ENCODE measurements at regions not wholly inside any gene's neighbourhood (a gene's known extent, or its start where the extent isn't known, plus 50 kb on each side); places are given as distances from the start of the nearest gene placed in this dataset.
"Not testable (repeated sequence)": the region's sequence is repeated elsewhere in the genome, so short reads cannot be mapped to it uniquely, and the experiment has no call there.

DNA sequence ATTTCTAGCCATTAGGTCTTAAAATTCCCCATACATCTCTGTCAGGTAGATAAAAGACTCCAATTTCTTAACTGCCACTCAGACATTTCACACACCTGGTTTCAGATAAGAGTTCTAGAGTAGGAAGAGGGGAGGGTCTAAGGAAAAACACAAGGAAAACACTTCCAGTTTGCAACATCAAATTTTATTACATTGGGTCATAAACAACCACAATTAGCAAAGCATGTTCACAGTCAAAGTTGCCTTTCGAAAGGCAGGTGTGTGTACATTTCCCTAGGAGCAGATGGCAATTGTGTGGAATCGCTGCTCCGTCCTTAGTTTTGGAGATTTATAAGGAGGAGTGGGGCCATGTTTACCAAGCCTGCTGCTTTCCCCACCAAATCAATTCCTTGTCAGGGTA is 120.8 kb downstream of the DMRT2 start:
- Mint-ChIP-seq H3K36me3 (ENCODE audit: insufficient read depth) (no peaks in the 10 kb centered on the region), H3K9me3 (peaks cover 21% of the 10 kb centered on the region), H3K27ac (ENCODE audit: low read depth) (no peak overlapping the region), H3K27me3 (peaks cover 28% of the 10 kb centered on the region), H3K4me1 (peaks cover 5% of the 10 kb centered on the region), H3K4me3 (no peak overlapping the region)
- ATAC-seq (replicated peaks; ENCODE audit: extremely low read depth, poor library complexity, severe bottlenecking) (no peak), DNase-seq (ENCODE audit: low spot score in 2 of 2) (no peak)

DNA sequence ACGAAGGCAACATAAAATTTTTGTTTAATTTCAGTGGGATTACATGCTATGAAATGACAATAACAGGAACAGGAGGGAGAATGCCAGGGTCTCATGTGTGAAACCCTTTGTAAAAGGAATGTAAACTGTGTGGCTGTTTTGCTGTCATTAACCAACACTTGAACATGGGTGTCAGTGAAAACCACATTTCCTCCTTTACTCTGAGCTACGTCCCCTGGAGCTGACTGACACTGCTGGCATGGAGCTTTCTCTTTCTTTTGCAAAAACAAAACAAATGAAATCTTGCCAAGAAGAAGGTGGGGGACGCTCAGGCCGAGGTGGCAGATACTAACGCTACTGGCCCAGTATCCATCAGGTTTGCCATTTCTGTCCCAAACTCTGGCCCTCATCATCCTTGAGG is 121.4 kb downstream of the DMRT2 start:
- H3K36me3 Mint-ChIP-seq (ENCODE audit: insufficient read depth) = no peaks in the 10 kb centered on the region
- H3K4me3 Mint-ChIP-seq = no peak overlapping the region
- no peak overlapping the region for H3K27ac Mint-ChIP-seq (ENCODE audit: low read depth)
- ATAC-seq (replicated peaks; ENCODE audit: extremely low read depth, poor library complexity, severe bottlenecking) = no peak
- peaks cover 5% of the 10 kb centered on the region for H3K4me1 Mint-ChIP-seq
- peaks cover 21% of the 10 kb centered on the region for H3K9me3 Mint-ChIP-seq
- no peak for DNase-seq (ENCODE audit: low spot score in 2 of 2)
- peaks cover 28% of the 10 kb centered on the region for H3K27me3 Mint-ChIP-seq

DNA sequence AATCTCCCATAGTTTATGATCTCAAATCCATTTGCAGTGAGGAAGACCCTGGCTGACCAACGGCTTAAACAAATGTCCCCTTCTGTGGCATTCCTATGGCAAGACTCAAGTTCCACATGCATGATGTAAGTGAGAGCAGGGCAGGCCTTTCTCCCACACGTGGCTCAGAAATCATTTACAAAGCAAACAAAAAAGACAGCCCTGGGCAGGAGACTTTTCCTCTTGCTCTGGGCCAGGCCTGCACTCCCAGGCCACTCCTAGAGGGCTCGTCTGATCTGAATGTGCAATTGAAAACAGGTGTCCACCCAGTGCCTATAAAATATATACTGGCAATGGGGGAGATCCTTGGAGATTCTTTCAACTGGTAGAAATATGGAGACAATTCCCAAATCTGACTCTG is 123.1 kb downstream of the DMRT2 start:
- no peak for DNase-seq (ENCODE audit: low spot score in 2 of 2)
- Mint-ChIP-seq H3K9me3 (peaks cover 21% of the 10 kb centered on the region), H3K4me1 (peaks cover 5% of the 10 kb centered on the region), H3K4me3 (no peak overlapping the region), H3K36me3 (ENCODE audit: insufficient read depth) (no peaks in the 10 kb centered on the region), H3K27ac (ENCODE audit: low read depth) (no peak overlapping the region), H3K27me3 (peaks cover 33% of the 10 kb centered on the region)
- ATAC-seq (replicated peaks; ENCODE audit: extremely low read depth, poor library complexity, severe bottlenecking) = no peak

DNA sequence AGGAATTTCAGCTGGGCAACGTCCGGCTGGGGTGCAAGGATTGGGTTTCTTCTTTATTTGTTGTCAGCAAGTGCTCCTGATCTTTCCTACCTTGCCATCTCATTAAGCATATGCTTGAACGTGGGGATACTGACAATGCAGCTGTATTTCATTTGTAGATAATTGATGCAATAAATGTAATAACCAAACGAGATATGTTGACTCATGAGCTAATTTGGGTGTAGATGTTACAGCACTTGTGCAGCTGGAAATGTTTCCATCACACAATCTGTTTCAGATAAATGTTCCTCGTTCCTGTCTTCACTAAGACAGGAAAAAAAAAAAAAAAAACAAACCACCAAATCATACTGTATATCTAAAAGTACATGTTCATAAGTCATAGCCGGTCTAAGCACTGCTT is 123.8 kb downstream of the DMRT2 start:
- ATAC-seq (replicated peaks; ENCODE audit: extremely low read depth, poor library complexity, severe bottlenecking) (no peak), DNase-seq (ENCODE audit: low spot score in 2 of 2) (no peak)
- peaks cover 5% of the 10 kb centered on the region for H3K4me1 Mint-ChIP-seq
- H3K27ac Mint-ChIP-seq (ENCODE audit: low read depth) = no peak overlapping the region
- no peaks in the 10 kb centered on the region for H3K36me3 Mint-ChIP-seq (ENCODE audit: insufficient read depth)
- peaks cover 33% of the 10 kb centered on the region for H3K27me3 Mint-ChIP-seq
- H3K4me3 Mint-ChIP-seq = no peak overlapping the region
- H3K9me3 Mint-ChIP-seq = peaks cover 17% of the 10 kb centered on the region

DNA sequence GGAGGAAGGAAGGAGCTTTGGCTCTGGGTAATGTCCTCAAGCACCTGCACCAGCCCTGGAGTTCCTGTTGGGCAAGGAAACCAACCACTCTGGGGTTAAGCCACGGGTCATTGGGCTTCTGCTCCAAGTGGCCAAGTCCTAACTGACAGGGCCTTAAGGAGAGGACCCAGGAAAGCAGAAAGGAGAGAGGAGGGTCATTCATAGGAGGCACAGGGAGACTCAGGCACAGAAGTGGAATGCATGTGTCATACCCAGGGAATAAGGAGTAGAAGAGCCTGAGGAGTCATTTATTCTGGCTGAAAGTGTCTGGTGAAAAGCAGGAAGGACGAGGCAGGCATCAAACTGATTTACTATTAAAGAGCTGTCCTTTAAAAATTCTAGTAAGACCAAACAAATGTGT is 129.2 kb downstream of the DMRT2 start:
- no peak for DNase-seq (ENCODE audit: low spot score in 2 of 2)
- Mint-ChIP-seq H3K4me1 (no peaks in the 10 kb centered on the region), H3K4me3 (no peak overlapping the region), H3K27ac (ENCODE audit: low read depth) (no peak overlapping the region), H3K36me3 (ENCODE audit: insufficient read depth) (no peaks in the 10 kb centered on the region), H3K9me3 (no peaks in the 10 kb centered on the region), H3K27me3 (peaks cover 7% of the 10 kb centered on the region)
- no peak for ATAC-seq (replicated peaks; ENCODE audit: extremely low read depth, poor library complexity, severe bottlenecking)

DNA sequence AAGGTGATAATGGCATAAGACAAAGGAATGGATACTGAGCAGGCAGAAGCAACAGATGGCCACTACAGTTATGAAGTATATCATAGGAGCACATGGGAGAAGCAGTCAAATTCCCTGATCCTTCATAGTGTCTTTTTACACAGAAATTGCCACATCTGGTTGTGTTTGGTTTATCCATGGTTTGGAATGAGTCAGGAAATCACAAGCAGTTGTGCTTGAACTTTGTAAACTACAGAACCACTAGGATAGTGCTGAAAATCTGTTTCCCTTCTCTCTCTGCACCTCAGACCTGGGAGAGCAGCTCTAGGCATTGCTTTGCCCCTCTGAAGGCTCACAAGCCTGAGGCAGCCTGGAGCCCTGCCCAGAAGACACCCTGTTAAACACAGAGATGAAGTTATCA is 134.0 kb downstream of the DMRT2 start:
- ATAC-seq (replicated peaks; ENCODE audit: extremely low read depth, poor library complexity, severe bottlenecking) (no peak), DNase-seq (ENCODE audit: low spot score in 2 of 2) (no peak)
- Mint-ChIP-seq H3K4me3 (no peak overlapping the region), H3K36me3 (ENCODE audit: insufficient read depth) (no peaks in the 10 kb centered on the region), H3K9me3 (peaks cover 13% of the 10 kb centered on the region), H3K4me1 (no peaks in the 10 kb centered on the region), H3K27ac (ENCODE audit: low read depth) (no peak overlapping the region), H3K27me3 (no peaks in the 10 kb centered on the region)

DNA sequence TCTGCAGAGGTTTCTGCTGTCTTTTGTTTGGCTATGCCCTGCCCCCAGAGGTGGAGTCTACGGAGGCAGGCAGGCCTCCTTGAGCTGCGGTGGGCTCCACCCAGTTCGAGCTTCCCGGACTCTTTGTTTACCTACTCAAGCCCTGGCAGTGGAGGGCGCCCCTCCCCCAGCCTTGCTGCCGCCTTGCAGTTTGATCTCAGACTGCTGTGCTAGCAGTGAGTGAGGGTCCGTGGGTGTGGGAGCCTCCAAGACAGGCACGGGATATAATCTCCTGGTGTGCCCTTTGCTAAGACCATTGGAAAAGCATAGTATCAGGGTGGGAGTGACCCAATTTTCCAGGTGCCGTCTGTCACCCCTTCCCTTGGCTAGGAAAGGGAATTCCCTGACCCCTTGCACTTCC is 137.0 kb downstream of the DMRT2 start:
- H3K9me3 Mint-ChIP-seq = peaks cover 13% of the 10 kb centered on the region
- H3K4me3 Mint-ChIP-seq; H3K27me3 Mint-ChIP-seq; H3K36me3 Mint-ChIP-seq (ENCODE audit: insufficient read depth); H3K4me1 Mint-ChIP-seq; H3K27ac Mint-ChIP-seq (ENCODE audit: low read depth); DNase-seq (ENCODE audit: low spot score in 2 of 2); ATAC-seq (replicated peaks; ENCODE audit: extremely low read depth, poor library complexity, severe bottlenecking): not testable (repeated sequence)

DNA sequence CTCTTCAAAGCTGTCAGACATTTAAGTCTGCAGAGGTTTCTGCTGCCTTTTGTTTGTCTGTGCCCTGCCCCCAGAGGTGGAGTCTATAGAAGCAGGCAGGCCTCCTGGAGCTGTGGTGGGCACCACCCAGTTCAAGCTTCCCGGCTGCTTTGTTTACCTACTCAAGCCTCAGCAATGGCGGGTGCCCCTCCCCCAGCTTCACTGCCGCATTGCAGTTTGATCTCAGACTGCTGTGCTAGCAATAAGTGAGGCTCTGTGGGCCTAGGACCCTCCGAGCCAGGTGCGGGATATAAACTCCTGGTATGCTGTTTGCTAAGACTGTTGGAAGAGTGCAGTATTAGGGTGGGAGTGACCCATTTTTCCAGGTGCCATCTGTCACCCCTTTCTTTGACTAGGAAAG is 145.5 kb downstream of the DMRT2 start:
- H3K36me3 Mint-ChIP-seq (ENCODE audit: insufficient read depth); DNase-seq (ENCODE audit: low spot score in 2 of 2); H3K27ac Mint-ChIP-seq (ENCODE audit: low read depth); H3K27me3 Mint-ChIP-seq; ATAC-seq (replicated peaks; ENCODE audit: extremely low read depth, poor library complexity, severe bottlenecking); H3K4me1 Mint-ChIP-seq; H3K4me3 Mint-ChIP-seq: not testable (repeated sequence)
- peaks cover 15% of the 10 kb centered on the region for H3K9me3 Mint-ChIP-seq

DNA sequence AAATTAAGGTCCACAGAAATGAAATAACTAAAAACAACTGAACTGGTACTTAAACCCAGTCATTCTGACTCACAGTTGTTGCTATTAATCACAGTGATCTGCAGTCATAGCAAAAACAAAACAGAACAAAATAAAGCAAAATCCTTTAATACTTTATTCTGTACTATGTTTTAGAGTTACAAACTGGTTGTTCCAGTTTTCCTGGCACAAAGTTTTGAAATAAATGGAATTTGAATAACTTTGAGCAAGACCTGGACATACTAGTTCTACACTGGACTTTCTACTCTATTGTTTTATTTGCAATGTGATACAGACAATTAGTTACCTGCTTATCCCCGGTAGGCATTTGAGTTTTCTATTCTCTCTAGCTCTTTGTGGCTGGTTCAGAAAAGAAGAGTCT is 147.9 kb downstream of the DMRT2 start:
- Mint-ChIP-seq H3K4me3 (no peak overlapping the region), H3K27ac (ENCODE audit: low read depth) (no peak overlapping the region), H3K9me3 (peaks cover 15% of the 10 kb centered on the region), H3K4me1 (no peaks in the 10 kb centered on the region), H3K27me3 (no peaks in the 10 kb centered on the region), H3K36me3 (ENCODE audit: insufficient read depth) (peaks cover 2% of the 10 kb centered on the region)
- ATAC-seq (replicated peaks; ENCODE audit: extremely low read depth, poor library complexity, severe bottlenecking) = no peak
- no peak for DNase-seq (ENCODE audit: low spot score in 2 of 2)

DNA sequence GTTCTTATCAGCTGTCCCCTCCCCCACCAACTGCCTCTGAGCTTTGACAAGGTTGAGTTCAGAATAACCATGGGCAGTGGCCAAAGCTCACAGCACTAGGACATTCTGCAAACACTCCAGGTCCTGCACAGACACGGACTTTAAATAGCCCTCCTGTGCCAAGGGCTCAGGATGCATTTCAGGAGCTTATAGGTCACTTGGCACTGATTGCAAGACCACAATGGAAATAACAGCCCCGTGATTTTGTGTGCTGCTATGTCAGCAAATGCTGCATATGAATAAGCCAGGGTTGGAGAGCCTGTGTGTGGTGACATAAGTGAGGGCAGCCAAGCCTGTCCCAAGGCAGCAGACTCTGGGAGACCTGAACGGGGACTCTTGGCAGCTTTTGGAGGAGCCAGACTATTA is 150.7 kb downstream of the DMRT2 start:
- DNase-seq (ENCODE audit: low spot score in 2 of 2) (no peak), ATAC-seq (replicated peaks; ENCODE audit: extremely low read depth, poor library complexity, severe bottlenecking) (no peak)
- peaks cover 2% of the 10 kb centered on the region for H3K36me3 Mint-ChIP-seq (ENCODE audit: insufficient read depth)
- no peaks in the 10 kb centered on the region for H3K4me1 Mint-ChIP-seq
- H3K4me3 Mint-ChIP-seq = no peak overlapping the region
- peaks cover 10% of the 10 kb centered on the region for H3K9me3 Mint-ChIP-seq
- no peaks in the 10 kb centered on the region for H3K27me3 Mint-ChIP-seq
- H3K27ac Mint-ChIP-seq (ENCODE audit: low read depth) = no peak overlapping the region

DNA sequence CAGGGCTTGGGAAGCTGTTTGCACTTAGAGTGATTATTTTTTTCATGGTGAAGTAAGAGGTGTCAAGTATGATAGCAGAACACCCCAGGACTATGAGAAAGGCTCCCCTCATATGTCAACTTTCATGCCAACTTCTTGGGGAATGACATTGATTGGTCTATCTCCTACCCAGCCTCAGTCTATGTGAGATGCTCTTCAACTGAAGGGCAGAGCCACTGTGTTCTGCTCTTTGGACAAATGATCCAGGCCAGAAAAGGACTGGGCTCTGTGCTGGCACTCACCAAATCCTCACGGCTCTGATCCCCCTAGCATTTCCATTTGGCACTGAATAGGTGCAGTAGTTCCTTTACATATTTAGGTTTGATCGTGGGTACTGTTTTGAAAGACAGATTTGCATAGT is 151.1 kb downstream of the DMRT2 start:
- no peaks in the 10 kb centered on the region for H3K27me3 Mint-ChIP-seq
- H3K4me1 Mint-ChIP-seq = no peaks in the 10 kb centered on the region
- ATAC-seq (replicated peaks; ENCODE audit: extremely low read depth, poor library complexity, severe bottlenecking) (no peak), DNase-seq (ENCODE audit: low spot score in 2 of 2) (no peak)
- H3K9me3 Mint-ChIP-seq = peaks cover 10% of the 10 kb centered on the region
- H3K4me3 Mint-ChIP-seq = no peak overlapping the region
- peaks cover under 1% of the 10 kb centered on the region for H3K36me3 Mint-ChIP-seq (ENCODE audit: insufficient read depth)
- no peak overlapping the region for H3K27ac Mint-ChIP-seq (ENCODE audit: low read depth)

DNA sequence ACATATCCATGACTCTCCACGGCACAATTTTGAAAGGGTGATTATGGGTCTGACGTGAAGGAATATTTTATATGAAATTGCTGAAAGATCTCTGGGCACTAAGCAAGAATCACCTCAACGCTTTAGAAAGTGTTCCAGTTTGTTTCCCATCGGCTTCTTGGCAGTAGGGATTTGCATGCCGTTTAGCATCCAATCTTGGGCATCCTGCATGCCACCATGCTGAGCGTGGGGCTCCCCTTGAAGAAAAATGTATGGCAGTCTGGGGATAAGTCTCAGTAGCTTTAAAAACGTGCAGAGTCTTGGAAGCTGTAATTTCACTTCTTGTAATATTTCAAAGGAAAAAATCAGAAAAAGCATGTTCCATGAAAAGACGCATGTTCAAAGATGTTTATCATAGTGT is 151.7 kb downstream of the DMRT2 start:
- H3K4me1 Mint-ChIP-seq = no peaks in the 10 kb centered on the region
- no peak overlapping the region for H3K4me3 Mint-ChIP-seq
- H3K27ac Mint-ChIP-seq (ENCODE audit: low read depth) = no peak overlapping the region
- H3K9me3 Mint-ChIP-seq = peaks cover 10% of the 10 kb centered on the region
- DNase-seq (ENCODE audit: low spot score in 2 of 2) (no peak), ATAC-seq (replicated peaks; ENCODE audit: extremely low read depth, poor library complexity, severe bottlenecking) (no peak)
- no peaks in the 10 kb centered on the region for H3K36me3 Mint-ChIP-seq (ENCODE audit: insufficient read depth)
- no peaks in the 10 kb centered on the region for H3K27me3 Mint-ChIP-seq

DNA sequence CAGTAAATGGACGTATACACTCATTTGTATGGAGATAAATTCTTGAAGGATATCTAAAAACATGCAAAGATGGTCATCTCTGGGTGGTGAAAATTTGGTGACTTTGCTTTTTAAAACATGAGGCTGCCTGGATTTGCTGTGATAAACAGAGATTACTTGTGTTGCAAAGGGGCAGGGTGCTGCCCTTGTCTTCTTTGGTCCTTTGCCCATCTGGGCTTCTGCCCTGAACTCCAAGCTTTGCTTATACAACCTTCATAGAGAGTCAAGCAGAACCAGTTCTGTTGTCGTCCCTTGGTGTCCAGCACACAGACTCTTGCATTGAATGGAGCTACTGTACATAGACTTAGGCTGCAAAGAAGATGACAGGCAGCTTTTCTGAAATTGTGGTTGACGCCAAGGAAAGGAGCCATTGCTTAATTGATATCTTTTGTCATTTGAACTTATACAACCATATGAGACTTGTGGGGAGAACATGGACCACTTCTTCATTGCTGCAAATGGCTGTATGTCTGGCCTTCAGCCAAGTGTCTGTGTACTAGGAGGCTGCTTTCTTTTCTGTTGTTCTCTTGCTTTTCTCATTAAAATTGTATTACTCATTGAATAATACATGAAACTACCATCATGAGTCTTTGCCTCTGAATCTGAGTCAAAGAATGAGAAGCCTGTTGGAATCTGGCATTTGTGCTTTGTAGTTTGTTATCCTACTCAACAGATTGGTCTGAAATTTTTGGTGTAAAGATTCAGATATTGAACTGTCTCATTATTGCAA is 152.5 kb downstream of the DMRT2 start:
- Mint-ChIP-seq H3K4me1 (no peaks in the 10 kb centered on the region), H3K4me3 (no peak overlapping the region), H3K9me3 (peaks cover 16% of the 10 kb centered on the region), H3K36me3 (ENCODE audit: insufficient read depth) (no peaks in the 10 kb centered on the region), H3K27me3 (no peaks in the 10 kb centered on the region), H3K27ac (ENCODE audit: low read depth) (no peak overlapping the region)
- ATAC-seq (replicated peaks; ENCODE audit: extremely low read depth, poor library complexity, severe bottlenecking) (no peak), DNase-seq (ENCODE audit: low spot score in 2 of 2) (no peak)
